NT2/D1 (cell line): ENCODE measurements at regions not wholly inside any gene's neighbourhood (a gene's known extent, or its start where the extent isn't known, plus 50 kb on each side); places are given as distances from the start of the nearest gene placed in this dataset.

Source experiments
- YY1 ChIP-seq: IDR thresholded peaks from 2 replicates; pipeline ENCODE4 v1.6.1; 2011; ENCODE audit not compliant: insufficient read length, insufficient read depth
- ZNF274 ChIP-seq: IDR thresholded peaks from 2 replicates; pipeline ENCODE4 v1.6.1; 2011; ENCODE audit warnings: mild to moderate bottlenecking, low read depth, low read length

- TF ChIP-seq ZNF274 (no peak), YY1 (no peak)
Measured at GRCh38 chr4:117376692-117377091, 291.3 kb upstream of the TRAM1L1 start.
